ENCODE measurements at regions not wholly inside any gene's neighbourhood (a gene's known extent, or its start where the extent isn't known, plus 50 kb on each side); places are given as distances from the start of the nearest gene placed in this dataset.

GRCh38 chr20:55264703-55265239 lies 740.5 kb downstream of the CBLN4 start:
- TF ChIP-seq CTCF (IDR thresholded peaks at IDR 0.05) = no peak
- no peak for TF ChIP-seq POLR2AphosphoS5 (IDR thresholded peaks at IDR 0.05; ENCODE audit: insufficient read depth in 1 of 2, low read depth in 1 of 2)
- TF ChIP-seq POLR2A (IDR thresholded peaks at IDR 0.05) = no peak

All from vagina (tissue), 2 donors.